Subcutaneous abdominal adipose tissue (tissue), 5 donors: ENCODE measurements at regions not wholly inside any gene's neighbourhood (a gene's known extent, or its start where the extent isn't known, plus 50 kb on each side); places are given as distances from the start of the nearest gene placed in this dataset.
A peak's percentile ranks its signal among the peaks of the same experiment; 100 is the strongest.

Source experiments
- H3K27ac ChIP-seq: one replicate; pipeline ENCODE4 v1.7.0; 2013; ENCODE audit warnings: low read depth, mild to moderate bottlenecking, inconsistent platforms, low read length, moderate library complexity
- H3K27me3 ChIP-seq, 5 donors: one replicate each; pipeline ENCODE4 v1.7.0; 2013; ENCODE audit warnings: low read length in 5 of 5, inconsistent platforms in 1 of 5; ENCODE audit not compliant: control insufficient read depth in 5 of 5, insufficient read depth in 4 of 5
- H3K36me3 ChIP-seq, 5 donors: one replicate each; pipeline ENCODE4 v1.7.0; 2013; ENCODE audit warnings: low read length in 5 of 5; ENCODE audit not compliant: control insufficient read depth in 5 of 5, insufficient read depth in 5 of 5
- H3K4me1 ChIP-seq, 5 donors: one replicate each; pipeline ENCODE4 v1.7.0; 2013; ENCODE audit warnings: low read length in 5 of 5, mild to moderate bottlenecking in 3 of 5, moderate library complexity in 1 of 5; ENCODE audit not compliant: control insufficient read depth in 5 of 5, insufficient read depth in 5 of 5
- H3K4me3 ChIP-seq, 5 donors: one replicate each; pipeline ENCODE4 v1.7.0; 2013; ENCODE audit warnings: low read length in 5 of 5, low read depth in 1 of 5
- H3K9ac ChIP-seq, 5 donors: one replicate each; pipeline ENCODE4 v1.7.0; 2013; ENCODE audit warnings: low read length in 5 of 5, mild to moderate bottlenecking in 4 of 5, moderate library complexity in 3 of 5
- H3K9me3 ChIP-seq, 5 donors: one replicate each; pipeline ENCODE4 v1.7.0; 2013; ENCODE audit warnings: low read length in 5 of 5; ENCODE audit not compliant: control insufficient read depth in 5 of 5
- donor health status: healthy.
- donor health status: healthy.
- donor health status: healthy.
- donor health status: healthy.
- donor health status: healthy.

DNA sequence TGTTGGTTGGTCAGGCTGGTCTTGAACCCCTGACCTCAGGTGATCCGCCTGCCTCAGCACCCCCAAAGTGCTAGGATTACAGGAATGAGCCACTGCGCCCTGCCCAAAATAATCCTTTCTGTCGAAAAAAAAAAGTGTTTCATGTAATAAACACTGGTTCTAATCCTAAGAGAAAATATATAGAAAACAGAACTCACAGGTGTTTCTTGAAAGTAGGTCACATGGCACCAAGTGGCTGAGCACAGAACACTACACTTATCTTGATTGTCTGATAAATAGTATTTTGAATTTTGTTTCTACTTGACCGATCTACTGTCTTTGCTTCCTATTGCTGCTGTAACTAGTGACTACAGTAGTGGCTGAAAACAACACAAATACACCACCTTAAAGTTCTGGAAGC, 87.6 kb upstream of the SOD1 start:
- H3K9me3 ChIP-seq, result peaks cover 6 to 9% (median 7%) of the 10 kb centered on the region in 5 donors
- H3K36me3 ChIP-seq, result no peaks in the 10 kb centered on the region
- H3K9ac ChIP-seq, result no peak overlapping the region
- no peak overlapping the region for H3K27ac ChIP-seq
- H3K4me3 ChIP-seq, result no peak overlapping the region
- peaks cover 0 to under 1% (median 0%) of the 10 kb centered on the region in 5 donors for H3K4me1 ChIP-seq
- no peaks in the 10 kb centered on the region for H3K27me3 ChIP-seq

DNA sequence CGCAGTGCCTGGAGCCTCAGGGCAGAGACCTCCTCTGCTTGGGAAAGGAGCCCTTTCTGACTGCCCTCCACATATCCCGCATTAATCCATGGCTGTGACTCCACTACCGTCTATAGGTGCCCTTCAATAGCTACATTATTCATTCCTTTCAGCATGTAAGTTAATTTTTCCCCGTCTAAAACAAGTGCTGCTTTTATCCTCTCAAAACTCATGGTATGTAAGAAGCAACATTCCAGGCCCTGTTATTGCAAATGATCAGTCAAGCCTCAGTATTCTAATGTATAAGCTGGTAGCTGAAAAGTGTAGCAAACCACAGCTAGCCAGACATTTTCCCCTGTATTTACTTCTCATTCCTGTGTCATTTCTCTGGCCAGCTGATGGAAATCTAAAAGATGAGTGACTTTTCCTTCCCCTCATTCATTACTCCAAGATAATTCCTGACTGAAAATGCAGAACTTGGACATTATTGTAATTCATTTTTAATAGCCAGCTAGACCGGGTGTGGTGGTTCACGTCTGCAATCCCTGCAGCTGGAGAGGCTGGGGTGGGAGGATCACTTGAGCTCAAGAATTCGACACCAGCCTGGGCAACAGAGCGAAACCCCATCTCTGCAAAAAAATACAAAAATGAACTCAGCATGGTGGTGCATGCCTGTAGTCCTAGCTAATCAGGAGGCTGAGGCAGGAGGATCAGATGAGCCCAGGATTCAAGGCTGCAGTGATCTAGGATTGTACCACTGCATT, 88.5 kb upstream of the SOD1 start:
- no peak overlapping the region for H3K9ac ChIP-seq
- H3K4me1 ChIP-seq, result peaks cover 0 to 9% (median 7%) of the 10 kb centered on the region in 5 donors
- H3K27ac ChIP-seq, result no peak overlapping the region
- no peaks in the 10 kb centered on the region for H3K36me3 ChIP-seq
- H3K4me3 ChIP-seq, result no peak overlapping the region
- H3K9me3 ChIP-seq, result peaks cover 6 to 9% (median 7%) of the 10 kb centered on the region in 5 donors
- no peaks in the 10 kb centered on the region for H3K27me3 ChIP-seq

DNA sequence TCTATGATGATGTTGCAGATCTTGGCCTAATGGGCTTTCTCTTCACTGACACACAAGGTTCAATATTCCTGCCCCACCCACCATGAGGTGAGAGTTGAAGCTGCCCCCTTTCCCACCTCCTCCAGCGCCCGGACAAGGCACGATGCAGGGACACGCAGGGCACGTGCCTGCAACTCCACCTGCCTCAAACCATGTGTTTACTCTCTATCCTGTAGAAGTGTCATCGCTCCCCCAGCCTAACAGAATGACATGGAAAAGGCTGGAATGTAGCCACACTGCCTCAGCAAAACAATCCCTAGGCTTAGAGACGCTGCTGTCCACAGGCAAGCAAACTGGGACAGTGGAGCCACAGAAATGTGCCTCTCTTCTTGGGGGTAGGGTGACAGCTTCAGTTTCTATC, 92.9 kb upstream of the SOD1 start:
- H3K9me3 ChIP-seq, result no peaks in the 10 kb centered on the region
- no peak overlapping the region for H3K4me3 ChIP-seq
- no peaks in the 10 kb centered on the region for H3K27me3 ChIP-seq
- H3K27ac ChIP-seq, result no peak overlapping the region
- no peaks in the 10 kb centered on the region for H3K36me3 ChIP-seq
- H3K4me1 ChIP-seq, result peaks cover 0 to 11% (median 7%) of the 10 kb centered on the region in 5 donors
- H3K9ac ChIP-seq, result no peak overlapping the region

DNA sequence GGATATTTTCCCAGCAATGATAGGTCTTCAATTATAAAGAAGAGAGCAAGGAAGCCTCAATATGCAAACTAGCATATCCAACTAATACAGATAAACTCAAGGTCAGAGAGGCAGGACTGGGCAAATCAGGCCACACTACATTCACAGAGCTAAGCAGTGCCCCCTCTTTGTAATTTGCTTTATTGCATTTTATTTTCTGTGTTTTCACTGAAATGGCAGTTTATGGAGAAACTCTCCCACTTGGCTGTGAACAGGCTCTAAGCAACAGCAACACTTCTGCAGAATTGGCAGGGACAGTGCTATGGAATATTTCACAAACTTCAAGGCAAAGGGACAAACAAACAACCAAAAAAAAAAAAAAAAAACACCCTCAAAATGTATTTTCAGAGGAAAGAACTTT, 93.4 kb upstream of the SOD1 start:
- no peak overlapping the region for H3K9ac ChIP-seq
- H3K27me3 ChIP-seq, result peaks cover 0 to under 1% (median 0%) of the 10 kb centered on the region in 5 donors
- H3K4me3 ChIP-seq, result no peak overlapping the region
- no peaks in the 10 kb centered on the region for H3K9me3 ChIP-seq
- H3K36me3 ChIP-seq, result no peaks in the 10 kb centered on the region
- no peak overlapping the region for H3K27ac ChIP-seq
- peaks cover 0 to 11% (median 7%) of the 10 kb centered on the region in 5 donors for H3K4me1 ChIP-seq

DNA sequence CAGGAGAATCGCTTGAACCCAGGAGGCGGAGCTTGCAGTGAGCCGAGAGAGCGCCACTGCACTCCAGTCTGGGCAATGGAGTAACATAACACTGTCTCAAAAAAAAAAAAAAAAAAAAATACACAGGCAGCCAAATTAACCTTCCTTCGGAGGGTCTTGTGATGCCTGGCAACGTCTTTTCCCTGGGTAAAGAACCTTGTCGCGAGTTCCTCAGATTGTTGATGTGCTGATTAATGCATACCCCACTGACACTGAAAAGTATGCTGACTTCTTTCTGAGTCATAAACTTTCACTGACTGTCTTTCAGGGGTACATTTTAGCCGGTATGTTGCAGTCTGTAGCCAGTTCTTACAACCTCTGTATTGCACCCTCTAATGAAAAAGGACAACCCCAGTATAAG, 95.1 kb upstream of the SOD1 start:
- H3K27ac ChIP-seq, result no peak overlapping the region
- no peaks in the 10 kb centered on the region for H3K9me3 ChIP-seq
- peaks cover 7 to 15% (median 9%) of the 10 kb centered on the region in 5 donors for H3K27me3 ChIP-seq
- no peak overlapping the region for H3K9ac ChIP-seq
- peaks cover 0 to 17% (median 12%) of the 10 kb centered on the region in 5 donors for H3K4me1 ChIP-seq
- no peak overlapping the region for H3K4me3 ChIP-seq
- no peaks in the 10 kb centered on the region for H3K36me3 ChIP-seq

DNA sequence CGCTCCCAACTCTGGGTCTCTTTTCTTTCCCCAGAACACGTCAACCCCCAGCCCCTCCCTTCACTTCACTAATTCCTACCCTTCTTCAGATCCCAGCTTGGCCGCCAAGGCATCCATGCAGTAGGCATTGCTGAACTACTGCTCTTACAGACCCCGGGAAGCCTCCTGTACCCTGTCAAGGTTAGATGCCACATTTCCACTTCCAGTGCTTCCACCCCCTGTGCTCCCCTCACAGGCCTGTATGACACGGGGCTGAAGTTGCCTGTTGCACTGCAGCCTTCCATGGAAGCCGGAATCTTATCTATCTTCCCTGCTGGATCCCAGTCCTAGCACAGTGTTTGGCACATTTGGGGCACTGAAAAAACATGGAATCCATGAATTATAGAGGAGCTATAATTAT, 99.0 kb upstream of the SOD1 start:
- Histone ChIP-seq H3K4me3 (no peak overlapping the region), H3K9me3 (no peaks in the 10 kb centered on the region), H3K27me3 (peaks cover 25 to 40% (median 37%) of the 10 kb centered on the region in 5 donors), H3K27ac (no peak overlapping the region), H3K9ac (no peak overlapping the region), H3K4me1 (peaks cover 0 to 28% (median 25%) of the 10 kb centered on the region in 5 donors), H3K36me3 (no peaks in the 10 kb centered on the region)

DNA sequence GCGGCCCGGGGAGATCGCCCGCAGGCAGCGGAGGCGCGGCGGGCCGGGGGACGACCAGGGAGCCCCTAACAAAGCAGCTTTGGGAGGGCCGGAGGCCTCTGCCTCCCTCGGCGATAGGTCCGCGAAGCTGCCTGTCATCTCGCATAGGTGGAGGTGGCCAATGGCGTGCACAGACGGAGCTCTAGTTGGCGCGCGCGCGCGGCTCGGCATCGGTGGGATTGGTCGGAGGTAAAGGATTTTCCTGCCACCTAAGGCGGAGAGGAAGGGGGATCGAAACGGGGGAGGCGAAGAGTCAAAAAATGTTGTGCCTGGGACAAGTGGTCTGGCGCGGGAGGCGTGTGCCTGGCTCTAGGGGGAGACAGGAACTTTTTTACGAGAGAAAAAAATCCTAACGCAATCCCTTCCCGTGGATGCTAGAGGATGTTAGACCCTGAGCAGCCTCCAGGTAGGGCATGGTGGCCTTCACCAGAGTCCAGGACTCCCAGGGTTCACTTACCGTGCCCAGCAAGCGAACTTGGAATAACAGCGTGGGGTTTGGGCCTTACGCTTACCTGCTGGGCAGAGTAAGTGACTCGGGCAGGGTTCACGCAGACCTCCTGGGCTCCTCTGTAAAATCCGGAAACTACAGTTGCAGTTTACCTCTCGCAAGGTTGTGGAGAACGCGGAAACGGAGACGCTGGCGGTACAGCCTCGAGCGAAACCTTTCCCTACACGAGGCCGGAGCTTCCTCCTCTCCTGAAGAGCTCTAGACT, 99.9 kb upstream of the SOD1 start:
- no peak overlapping the region for H3K9ac ChIP-seq
- H3K4me1 ChIP-seq, result peaks cover 0 to 28% (median 25%) of the 10 kb centered on the region in 5 donors
- no peaks in the 10 kb centered on the region for H3K36me3 ChIP-seq
- H3K4me3 ChIP-seq, result peak overlapping the region; percentile 45 to 75 (median 63)
- H3K9me3 ChIP-seq, result no peaks in the 10 kb centered on the region
- peaks cover 25 to 42% (median 39%) of the 10 kb centered on the region in 5 donors for H3K27me3 ChIP-seq
- no peak overlapping the region for H3K27ac ChIP-seq

DNA sequence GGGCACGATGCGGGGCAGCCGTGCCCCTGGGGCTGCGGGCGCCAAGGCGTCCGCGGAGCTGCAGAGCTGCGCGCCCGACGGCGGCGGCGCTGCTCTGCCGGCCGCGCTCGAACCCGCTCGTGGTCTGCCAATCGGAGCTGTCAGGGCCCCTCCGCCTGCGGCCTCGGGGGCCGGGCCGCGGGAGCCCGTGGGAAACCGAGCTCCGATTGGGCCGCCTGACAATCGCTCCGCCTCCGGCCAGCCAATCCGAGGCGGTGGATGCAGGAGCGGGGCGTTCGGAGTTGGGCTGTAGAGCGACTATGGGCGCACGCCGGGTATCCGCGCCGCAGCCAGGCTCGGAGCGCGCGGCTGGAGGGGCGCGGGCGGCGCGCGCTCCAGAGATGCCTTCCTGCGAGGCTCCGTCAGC, 100.5 kb upstream of the SOD1 start:
- no peaks in the 10 kb centered on the region for H3K36me3 ChIP-seq
- H3K9ac ChIP-seq, result no peak overlapping the region
- peaks cover 25 to 44% (median 39%) of the 10 kb centered on the region in 5 donors for H3K27me3 ChIP-seq
- no peaks in the 10 kb centered on the region for H3K9me3 ChIP-seq
- H3K4me1 ChIP-seq, result peaks cover 0 to 28% (median 25%) of the 10 kb centered on the region in 5 donors
- H3K4me3 ChIP-seq, result peak overlapping the region in 4 of 5 donors; percentile 57 to 75 (median 66)
- H3K27ac ChIP-seq, result no peak overlapping the region

DNA sequence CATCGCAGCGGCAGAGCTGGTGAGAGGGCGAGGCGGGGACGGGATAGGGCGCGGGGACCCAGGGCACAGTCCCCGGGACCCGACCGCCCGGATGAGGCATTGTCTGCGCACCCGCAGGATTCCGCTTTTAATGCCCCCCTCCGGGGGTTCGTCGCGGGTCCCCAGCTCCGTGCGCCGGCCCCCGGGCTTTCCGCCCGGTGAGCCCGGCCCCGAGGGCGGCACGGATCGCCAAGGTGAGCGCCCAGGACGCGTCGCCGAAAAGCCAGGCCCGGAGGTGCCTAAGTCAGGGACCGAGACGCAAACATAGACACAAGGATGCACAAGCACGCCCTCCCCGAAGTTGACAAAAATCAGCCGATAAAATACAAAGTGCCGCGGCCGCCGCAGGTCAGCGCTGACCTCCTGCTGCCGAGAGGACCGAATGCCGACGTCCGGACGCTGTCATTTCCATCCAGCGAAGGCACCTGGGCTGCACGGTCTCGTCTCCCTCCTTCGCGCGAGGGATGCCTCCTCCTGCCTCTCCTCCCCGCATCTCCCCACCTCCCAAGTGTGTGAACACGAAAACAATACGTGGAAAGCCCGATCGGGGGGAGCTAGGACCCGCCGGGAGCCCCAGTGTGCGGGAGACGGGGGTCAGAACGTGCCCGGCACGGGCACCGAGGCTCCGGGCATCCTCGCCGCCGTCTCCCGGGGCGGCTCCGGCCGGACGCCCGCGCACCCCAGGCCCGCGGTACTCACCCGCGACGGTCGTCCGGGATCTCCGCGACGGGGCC, 101.1 kb upstream of the SOD1 start:
- no peaks in the 10 kb centered on the region for H3K9me3 ChIP-seq
- H3K27ac ChIP-seq, result no peak overlapping the region
- peaks cover 27 to 44% (median 39%) of the 10 kb centered on the region in 5 donors for H3K27me3 ChIP-seq
- H3K4me1 ChIP-seq, result peaks cover 0 to 28% (median 25%) of the 10 kb centered on the region in 5 donors
- H3K9ac ChIP-seq, result no peak overlapping the region
- H3K36me3 ChIP-seq, result no peaks in the 10 kb centered on the region
- H3K4me3 ChIP-seq, result peak overlapping the region in 4 of 5 donors; percentile 57 to 75 (median 66)
